Neural cell (in vitro differentiated cells): ENCODE measurements at regions not wholly inside any gene's neighbourhood (a gene's known extent, or its start where the extent isn't known, plus 50 kb on each side); places are given as distances from the start of the nearest gene placed in this dataset.

Source experiments
- H2AFZ ChIP-seq: fragments of 200-600, 300-800 bp; sonication (generic), shearing (Covaris generic); 2 replicates; pipeline ENCODE4 v1.6.0; 2014; ENCODE audit warnings: low read depth, mild to moderate bottlenecking, antibody characterized with exemption, low read length, moderate library complexity
- H3F3A ChIP-seq: fragments of 200-600 bp; shearing (Covaris generic); 2 replicates; pipeline ENCODE4 v1.6.1; 2016; ENCODE audit warnings: mild to moderate bottlenecking, moderate library complexity, mixed read lengths, antibody characterized with exemption, low read length; ENCODE audit not compliant: insufficient read depth, poor library complexity, severe bottlenecking
- H3K27ac ChIP-seq: fragments of 200-600, 300-800 bp; sonication (generic), shearing (Covaris generic); 2 replicates; pipeline ENCODE4 v1.5.1; 2014; ENCODE audit warnings: mild to moderate bottlenecking, low read length, moderate library complexity
- H3K27me3 ChIP-seq: fragments of 300-800, 200-600 bp; sonication (generic), shearing (Covaris generic); 2 replicates; pipeline ENCODE4 v1.6.0; 2014; ENCODE audit warnings: mild to moderate bottlenecking, low read depth, low read length, moderate library complexity; ENCODE audit not compliant: insufficient read depth
- H3K36me3 ChIP-seq: fragments of 300-800, 200-600 bp; sonication (generic), shearing (Covaris generic); 2 replicates; pipeline ENCODE4 v1.5.1; 2014; ENCODE audit warnings: mild to moderate bottlenecking, antibody characterized with exemption, low read length, moderate library complexity; ENCODE audit not compliant: insufficient read depth
- H3K4me2 ChIP-seq: fragments of 300-800, 200-600 bp; sonication (generic), shearing (Covaris generic); 2 replicates; pipeline ENCODE4 v1.6.0; 2014; ENCODE audit warnings: mild to moderate bottlenecking, low read length
- H3K4me3 ChIP-seq: fragments of 300-800, 200-600 bp; sonication (generic), shearing (Covaris generic); 2 replicates; pipeline ENCODE4 v1.5.1; 2014; ENCODE audit warnings: mild to moderate bottlenecking, low read length, moderate library complexity
- H3K79me2 ChIP-seq: fragments of 200-600 bp; shearing (Covaris generic); replicated peaks from 2 replicates; pipeline ENCODE4 v1.6.0; 2014; ENCODE audit warnings: mild to moderate bottlenecking, low read length, moderate library complexity; ENCODE audit not compliant: insufficient read depth
- H3K9ac ChIP-seq: fragments of 300-800, 200-600 bp; sonication (generic), shearing (Covaris generic); 2 replicates; pipeline ENCODE4 v1.6.1; 2016; ENCODE audit warnings: mild to moderate bottlenecking, low read length, mixed read lengths
- H3K9me2 ChIP-seq: fragments of 200-600 bp; shearing (Covaris generic); 2 replicates; pipeline ENCODE4 v1.6.1; 2016; ENCODE audit warnings: mild to moderate bottlenecking, low read length, mixed read lengths; ENCODE audit not compliant: insufficient read depth
- H3K9me3 ChIP-seq: fragments of 200-600, 300-800 bp; sonication (generic), shearing (Covaris generic); 2 replicates; pipeline ENCODE4 v1.6.1; 2016; ENCODE audit warnings: mild to moderate bottlenecking, mixed run types, low read length, moderate library complexity, mixed read lengths
- H4K20me1 ChIP-seq: fragments of 200-600 bp; shearing (Covaris generic); 2 replicates; pipeline ENCODE4 v1.6.1; 2016; ENCODE audit warnings: mild to moderate bottlenecking, mixed run types; ENCODE audit not compliant: insufficient read depth
- CTCF ChIP-seq: fragments of 450-650 bp; IDR thresholded peaks from 2 replicates; pipeline ENCODE4 v1.5.1; 2014; ENCODE audit warnings: antibody characterized with exemption, mild to moderate bottlenecking, moderate library complexity; ENCODE audit not compliant: poor library complexity, severe bottlenecking
- EP300 ChIP-seq: fragments of 450-650 bp; conservative IDR thresholded peaks from 2 replicates; pipeline ENCODE4 v1.6.1; 2014; ENCODE audit warnings: antibody characterized with exemption, mild to moderate bottlenecking, moderate library complexity; ENCODE audit not compliant: poor library complexity, severe bottlenecking
- EZH2 ChIP-seq: fragments of 200-600, 300-800 bp; shearing (Covaris generic), sonication (generic); IDR thresholded peaks from 2 replicates; pipeline ENCODE4 v1.6.1; 2014; ENCODE audit warnings: antibody characterized with exemption, low read length, borderline replicate concordance, mild to moderate bottlenecking; ENCODE audit not compliant: insufficient read depth, poor library complexity, severe bottlenecking
- MXI1 ChIP-seq: fragments of 450-650 bp; conservative IDR thresholded peaks from 2 replicates; pipeline ENCODE4 v1.6.1; 2014; ENCODE audit warnings: antibody characterized with exemption, mild to moderate bottlenecking; ENCODE audit not compliant: poor library complexity, severe bottlenecking
- POLR2AphosphoS5 ChIP-seq: IDR thresholded peaks from 2 replicates; pipeline ENCODE4 v1.6.1; 2012
- RAD21 ChIP-seq: fragments of 450-650 bp; conservative IDR thresholded peaks from 2 replicates; pipeline ENCODE4 v1.6.1; 2014; ENCODE audit warnings: antibody characterized with exemption, mild to moderate bottlenecking, moderate library complexity
- REST ChIP-seq: IDR thresholded peaks from 2 replicates; pipeline ENCODE4 v1.6.1; 2012; ENCODE audit warnings: borderline replicate concordance
- SMC3 ChIP-seq: fragments of 450-650 bp; conservative IDR thresholded peaks from 2 replicates; pipeline ENCODE4 v1.6.1; 2014; ENCODE audit warnings: antibody characterized with exemption, mild to moderate bottlenecking, moderate library complexity; ENCODE audit not compliant: poor library complexity
- TAF1 ChIP-seq: IDR thresholded peaks from 2 replicates; pipeline ENCODE4 v1.6.1; 2012; ENCODE audit warnings: low read depth

- Histone ChIP-seq H3K9ac (no peak overlapping the region), H4K20me1 (no peaks in the 10 kb centered on the region), H3F3A (no peaks in the 10 kb centered on the region), H3K9me2 (no peaks in the 10 kb centered on the region), H3K36me3 (no peaks in the 10 kb centered on the region), H3K27ac (no peak overlapping the region), H3K27me3 (no peaks in the 10 kb centered on the region), H3K4me2 (no peak overlapping the region), H3K9me3 (no peaks in the 10 kb centered on the region), H3K79me2 (no peaks in the 10 kb centered on the region), H3K4me3 (no peak overlapping the region), H2AFZ (no peak overlapping the region)
- TF ChIP-seq POLR2AphosphoS5 = no peak
- TF ChIP-seq EP300 = no peak
Observed at GRCh38 chr6:79431537-79431933, 105.7 kb downstream of the LCA5 start.

- H3K9me3 ChIP-seq = no peaks in the 10 kb centered on the region
- H3K79me2 ChIP-seq = no peaks in the 10 kb centered on the region
- no peak overlapping the region for H3K4me3 ChIP-seq
- no peaks in the 10 kb centered on the region for H3F3A ChIP-seq
- H3K4me2 ChIP-seq = no peak overlapping the region
- no peak overlapping the region for H3K9ac ChIP-seq
- H3K9me2 ChIP-seq = no peaks in the 10 kb centered on the region
- H4K20me1 ChIP-seq = no peaks in the 10 kb centered on the region
- no peaks in the 10 kb centered on the region for H3K27me3 ChIP-seq
- H3K27ac ChIP-seq = no peak overlapping the region
- no peaks in the 10 kb centered on the region for H3K36me3 ChIP-seq
- TF ChIP-seq EP300 (no peak), EZH2 (no peak), RAD21 (no peak), REST (no peak), SMC3 (no peak), MXI1 (no peak), POLR2AphosphoS5 (no peak), CTCF (no peak), TAF1 (no peak)
- H2AFZ ChIP-seq = no peak overlapping the region
Observed at GRCh38 chr6:79430913-79431536, 106.2 kb downstream of the LCA5 start.

GRCh38 chr6:79427721-79428120, 109.5 kb downstream of the LCA5 start:
- no peaks in the 10 kb centered on the region for H3K36me3 ChIP-seq
- H2AFZ ChIP-seq = no peak overlapping the region
- H3K9me3 ChIP-seq = no peaks in the 10 kb centered on the region
- no peak for TF ChIP-seq RAD21
- peak; percentile 31 for TF ChIP-seq POLR2AphosphoS5
- no peak for TF ChIP-seq CTCF
- TF ChIP-seq MXI1 = no peak
- TF ChIP-seq TAF1 = no peak
- TF ChIP-seq EP300 = no peak
- H3K9me2 ChIP-seq = no peaks in the 10 kb centered on the region
- peak overlapping the region; percentile 21 for H3K27ac ChIP-seq
- no peaks in the 10 kb centered on the region for H4K20me1 ChIP-seq
- no peak overlapping the region for H3K9ac ChIP-seq
- H3K4me2 ChIP-seq = no peak overlapping the region
- no peaks in the 10 kb centered on the region for H3K27me3 ChIP-seq
- H3F3A ChIP-seq = no peaks in the 10 kb centered on the region
- H3K79me2 ChIP-seq = no peaks in the 10 kb centered on the region
- no peak overlapping the region for H3K4me3 ChIP-seq
